Head of caudate nucleus (tissue), 42 donors: ENCODE measurements at regions not wholly inside any gene's neighbourhood (a gene's known extent, or its start where the extent isn't known, plus 50 kb on each side); places are given as distances from the start of the nearest gene placed in this dataset.
"Not testable (repeated sequence)": the region's sequence is repeated elsewhere in the genome, so short reads cannot be mapped to it uniquely, and the experiment has no call there.

Source experiments
- DNase-seq, 42 donors: peaks; one replicate each; pipeline versions ENCODE4 v3.0.0 to v3.0.0-alpha.2; 2020 to 2021; ENCODE audit warnings: mixed read lengths in 7 of 42
- intact Hi-C: fragments of 100-400 bp; cut with DNase I; formaldehyde crosslinking; loops from one replicate; pipeline ENCODE4 v1.15.0; 2022

DNA sequence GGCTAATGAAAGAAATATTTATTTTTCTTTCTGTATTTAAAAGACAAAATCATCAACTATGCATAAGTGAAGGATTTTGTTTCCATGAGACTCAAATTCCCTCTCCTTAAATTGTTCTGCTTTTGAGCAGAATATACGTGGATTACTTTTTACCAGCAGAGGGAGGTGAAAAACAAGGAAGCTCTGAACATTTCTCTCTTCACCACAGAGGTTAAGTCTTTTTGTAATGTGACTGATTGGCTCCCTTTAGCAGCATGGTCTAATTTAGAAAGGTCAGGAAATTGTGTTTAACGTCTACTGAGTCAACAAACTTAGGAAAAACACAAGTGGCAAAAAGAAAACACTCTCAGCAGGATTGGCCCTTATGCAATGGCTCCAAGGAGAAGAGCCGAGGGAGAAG, 55.1 kb upstream of the F9 start:
- DNase-seq = no peak
- intact Hi-C loops = no loop called here

DNA sequence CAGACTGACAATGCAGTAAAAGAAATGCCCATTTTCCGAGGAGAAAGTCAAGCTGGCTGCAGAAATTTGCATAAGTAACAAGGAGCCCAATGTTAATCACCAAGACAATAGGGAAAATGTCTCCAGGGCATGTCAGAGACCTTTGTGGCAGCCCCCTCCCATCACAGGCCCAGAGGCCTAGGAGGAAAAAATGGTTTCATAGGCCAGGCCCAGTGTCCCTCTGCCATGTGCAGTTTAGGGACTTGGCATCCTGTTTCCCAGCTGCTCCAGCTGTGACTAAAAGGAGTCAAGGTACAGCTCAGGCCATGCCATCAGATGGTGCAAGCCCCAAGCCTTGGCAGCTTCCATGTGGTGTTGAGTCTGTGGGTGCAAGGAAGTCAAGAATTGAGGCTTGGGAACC, 68.6 kb upstream of the F9 start:
- intact Hi-C loops = not testable (repeated sequence)

DNA sequence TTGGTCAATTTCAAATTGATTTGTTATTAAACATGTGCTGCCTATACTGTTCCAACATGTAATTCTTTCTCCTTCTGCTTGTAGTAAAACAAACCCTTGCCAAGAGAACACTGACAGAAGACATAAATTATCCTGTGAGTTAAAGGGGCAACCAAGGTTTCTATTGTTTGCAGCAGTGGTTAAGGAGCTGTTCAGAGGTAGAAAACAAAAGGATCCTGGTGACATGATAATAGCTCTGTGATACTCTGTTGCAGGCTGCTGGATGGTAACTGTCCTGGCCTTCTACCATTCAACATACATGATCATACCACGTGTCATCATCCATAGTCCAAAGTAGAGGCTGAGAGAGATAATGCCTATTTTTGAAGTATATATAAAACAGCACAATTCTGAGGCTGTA, 75.8 kb upstream of the F9 start:
- DNase-seq = no peak
- intact Hi-C loops = no loop called here

More for the DNA sequence above, 68.6 kb upstream of the F9 start:
- DNase-seq = not testable (repeated sequence)

DNA sequence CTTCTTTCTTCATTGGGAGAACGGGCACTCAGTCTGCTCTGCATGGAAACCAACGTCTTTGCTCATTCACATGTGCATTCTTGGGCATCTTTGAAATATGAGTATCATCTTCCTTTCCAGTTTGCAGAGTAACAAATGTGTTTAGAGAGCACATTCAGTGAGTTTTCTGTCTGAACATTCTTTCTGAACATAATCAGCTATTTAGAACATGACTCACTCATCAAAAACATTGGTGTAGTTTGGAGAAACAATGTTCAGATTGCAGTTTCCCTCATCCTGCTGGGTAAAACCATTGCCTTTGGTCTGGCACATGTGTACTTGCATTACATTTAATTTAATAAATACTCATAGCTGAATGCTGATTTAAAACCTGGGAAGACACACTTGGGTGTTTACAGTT, 81.5 kb upstream of the F9 start:
- DNase-seq = no peak
- intact Hi-C loops = no loop called here

DNA sequence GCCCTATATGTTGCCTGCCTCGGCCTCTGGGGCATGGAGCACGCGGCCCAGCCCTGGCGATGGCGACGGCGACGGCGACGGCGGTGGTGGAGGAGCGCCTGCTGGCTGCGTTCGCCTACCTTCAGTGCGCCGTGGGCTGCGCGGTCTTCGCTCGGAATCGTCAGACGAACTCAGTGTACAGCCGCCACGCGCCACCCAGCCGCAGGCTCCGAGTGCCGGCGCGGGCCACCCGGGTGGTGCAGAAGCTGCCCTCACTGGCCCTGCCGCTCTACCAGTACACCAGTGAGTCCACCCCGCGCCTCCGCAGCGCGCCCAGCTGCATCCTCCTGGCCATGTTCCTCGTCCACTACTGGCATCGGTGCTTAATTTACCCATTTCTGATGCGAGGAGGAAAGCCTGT, 83.7 kb upstream of the F9 start:
- intact Hi-C loops = no loop called here

DNA sequence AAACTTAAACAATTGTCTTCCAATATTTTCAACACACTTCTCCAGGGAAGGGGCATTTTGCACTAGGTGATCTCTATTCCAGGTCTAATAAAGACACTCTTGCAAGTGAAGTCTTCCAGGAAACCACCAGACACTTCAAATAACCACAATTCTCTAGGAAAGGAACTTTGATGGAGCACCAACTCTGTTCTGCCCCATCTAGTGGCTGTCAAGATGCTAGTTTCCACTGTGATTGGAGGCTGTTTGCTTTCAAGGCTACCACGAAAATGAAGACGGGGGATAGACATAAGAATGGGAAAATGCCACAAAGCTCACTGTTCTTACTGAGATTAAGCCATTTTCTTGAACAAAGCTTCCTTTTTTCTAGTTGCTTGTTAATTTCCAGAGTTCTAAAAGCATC, 100.6 kb upstream of the F9 start:
- DNase-seq = peak in 2 of 42 donors; percentile 4 to 7
- intact Hi-C loops = no loop called here

More for the DNA sequence above, 83.7 kb upstream of the F9 start:
- DNase-seq = no peak

DNA sequence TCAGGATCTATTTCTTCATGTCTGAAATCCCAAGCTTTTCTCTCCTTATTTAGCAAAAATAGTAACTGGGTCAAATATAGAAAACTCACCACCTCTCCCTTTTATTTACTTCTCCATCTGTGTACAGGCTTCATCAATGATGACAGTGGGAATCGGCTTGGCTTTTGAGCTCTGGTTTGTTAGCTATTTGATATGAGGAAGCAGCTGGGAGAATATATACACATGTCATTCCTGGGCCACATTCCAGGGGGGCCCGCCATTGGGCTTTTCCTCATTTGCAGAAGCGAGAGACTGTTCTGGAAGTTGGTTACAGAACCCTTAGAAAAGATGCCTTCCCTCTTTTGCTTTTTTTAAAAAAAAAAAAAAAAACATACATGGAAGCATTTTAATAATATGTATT, 107.4 kb upstream of the F9 start:
- intact Hi-C loops = no loop called here
- no peak for DNase-seq

DNA sequence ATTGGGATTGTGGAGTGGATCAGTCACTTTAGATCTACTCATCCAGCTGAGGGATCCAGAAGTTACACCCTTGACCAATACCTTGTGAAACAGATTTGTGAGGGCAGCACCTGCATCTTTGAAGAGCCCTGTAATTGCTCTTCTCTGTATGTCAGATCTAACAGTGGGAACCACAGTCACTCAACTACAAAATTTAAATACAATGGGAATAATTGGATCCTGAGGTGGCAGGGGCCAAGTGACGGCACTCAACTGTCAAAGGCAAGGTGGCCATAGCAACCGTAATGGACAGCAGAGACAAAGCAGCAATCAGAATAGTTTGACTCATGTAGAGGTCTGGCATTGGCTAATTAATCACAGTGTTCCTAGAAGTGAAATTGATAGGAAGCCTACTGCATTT, 132.3 kb upstream of the F9 start:
- intact Hi-C loops, DNase-seq: not testable (repeated sequence)

DNA sequence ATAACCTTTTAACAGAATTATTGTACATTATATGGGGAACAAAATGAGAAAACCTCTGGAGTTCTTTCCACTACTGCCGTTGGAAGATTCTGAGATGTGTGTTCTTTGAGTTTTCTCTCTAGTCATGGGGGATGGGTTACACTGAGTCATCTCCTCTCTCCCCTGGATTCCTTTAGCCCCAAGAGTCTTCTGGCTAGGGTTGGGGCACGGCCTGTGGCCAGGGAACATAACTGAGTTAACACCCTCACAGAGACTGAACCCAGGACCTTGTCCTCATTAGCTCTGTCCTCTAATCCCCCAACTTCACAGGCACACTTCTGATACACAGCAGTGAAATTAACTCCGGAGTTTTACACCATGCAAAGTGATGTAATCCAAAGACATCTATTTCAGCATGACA, 142.3 kb upstream of the F9 start:
- intact Hi-C loops = no loop called here

DNA sequence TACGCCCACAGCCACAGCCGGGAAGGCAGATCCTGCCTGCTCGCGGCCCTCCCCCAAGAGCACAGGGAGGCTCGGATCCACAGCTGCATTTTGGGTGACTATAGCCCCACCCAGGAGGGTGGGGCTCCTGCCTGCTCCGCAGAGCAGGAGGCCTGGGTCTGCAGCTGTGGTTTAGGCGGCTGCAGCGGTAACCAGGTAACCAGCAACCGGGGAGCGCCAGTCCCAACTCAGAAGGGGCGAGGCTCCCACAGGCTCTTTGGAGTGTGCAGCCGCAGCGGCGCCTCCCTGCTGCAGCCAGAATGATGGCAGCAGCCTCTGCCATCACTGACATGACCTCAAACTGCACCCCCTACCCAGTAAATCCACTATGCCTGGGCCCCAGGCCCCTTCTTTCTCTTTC, 148.0 kb upstream of the F9 start:
- intact Hi-C loops = no loop called here
- no peak for DNase-seq

More for the DNA sequence above, 142.3 kb upstream of the F9 start:
- no peak for DNase-seq

DNA sequence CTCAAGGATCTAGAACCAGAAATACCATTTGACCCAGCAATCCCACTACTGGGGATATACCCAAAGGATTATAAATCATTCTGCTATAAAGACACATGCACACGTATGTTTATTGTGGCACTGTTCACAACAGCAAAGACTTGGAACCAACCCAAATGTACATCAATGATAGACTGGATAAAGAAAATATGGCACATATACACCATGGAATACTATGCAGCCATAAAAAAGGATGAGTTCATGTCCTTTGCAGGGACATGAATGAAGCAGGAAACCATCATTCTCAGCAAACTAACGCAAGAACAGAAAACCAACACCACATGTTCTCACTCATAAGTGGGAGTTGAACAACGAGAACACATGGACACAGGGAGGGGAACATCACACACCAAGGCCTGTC, 154.0 kb upstream of the F9 start:
- DNase-seq, intact Hi-C loops: not testable (repeated sequence)

DNA sequence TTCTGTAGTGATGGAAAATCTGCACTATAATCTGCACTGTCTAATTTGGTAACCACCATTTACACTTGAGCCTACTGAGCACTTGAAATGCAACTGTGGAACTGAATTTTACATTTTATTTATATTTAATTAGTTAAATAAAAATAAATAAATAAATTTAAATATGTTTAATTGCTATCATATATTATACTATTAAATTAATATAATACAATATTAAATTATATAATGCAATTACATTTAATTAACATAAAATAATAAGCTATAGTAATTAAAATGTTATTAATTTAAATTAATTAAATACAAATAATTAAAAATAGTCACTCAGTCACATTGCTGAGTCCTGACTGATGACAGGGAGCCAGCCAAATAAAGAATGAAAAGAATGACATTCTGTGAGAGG, 170.2 kb upstream of the F9 start:
- intact Hi-C loops = no loop called here
- DNase-seq = no peak

DNA sequence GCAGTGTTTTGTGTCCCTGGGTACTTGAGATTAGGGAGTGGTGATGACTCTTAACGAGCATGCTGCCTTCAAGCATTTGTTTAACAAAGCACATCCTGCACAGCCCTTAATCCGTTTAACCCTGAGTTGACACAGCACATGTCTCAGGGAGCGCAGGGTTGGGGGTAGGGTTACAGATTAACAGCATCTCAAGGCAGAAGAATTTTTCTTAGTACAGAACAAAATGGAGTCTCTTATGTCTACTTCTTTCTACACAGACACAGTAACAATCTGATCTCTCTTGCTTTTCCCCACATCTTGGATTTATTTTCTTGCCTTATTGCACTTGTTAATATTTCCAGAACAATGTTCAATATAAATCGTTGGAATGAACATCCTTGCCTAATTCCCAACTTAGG, 187.9 kb upstream of the F9 start:
- DNase-seq, intact Hi-C loops: not testable (repeated sequence)

DNA sequence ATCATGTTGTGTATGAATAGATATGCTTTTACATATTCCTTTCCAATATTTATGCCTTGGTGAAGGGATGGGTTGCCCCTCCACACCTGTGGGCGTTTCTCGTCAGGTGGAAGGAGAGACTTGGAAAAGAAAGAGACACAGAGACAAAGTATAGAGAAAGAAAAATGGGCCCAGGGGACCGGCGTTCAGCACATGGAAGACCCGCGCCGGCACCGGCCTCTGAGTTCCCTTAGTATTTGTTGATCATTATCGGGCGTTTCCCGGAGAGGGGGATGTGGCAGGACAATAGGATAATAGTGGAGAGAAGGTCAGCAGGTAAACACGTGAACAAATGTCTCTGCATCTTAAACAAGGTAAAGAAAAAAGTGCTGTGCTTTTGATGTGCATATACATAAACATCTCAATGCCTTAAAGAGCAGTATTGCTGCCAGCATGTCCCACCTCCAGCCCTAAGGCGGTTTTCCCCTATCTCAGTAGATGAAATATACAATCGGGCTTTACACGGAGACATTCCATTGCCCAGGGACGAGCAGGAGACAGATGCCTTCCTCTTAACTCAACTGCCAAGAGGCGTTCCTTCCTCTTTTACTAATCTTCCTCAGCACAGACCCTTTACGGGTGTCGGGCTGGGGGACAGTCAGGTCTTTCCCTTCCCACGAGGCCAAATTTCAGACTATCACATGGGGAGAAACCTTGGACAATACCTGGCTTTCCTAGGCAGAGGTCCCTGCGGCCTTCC, 188.5 kb upstream of the F9 start:
- DNase-seq, intact Hi-C loops: not testable (repeated sequence)

DNA sequence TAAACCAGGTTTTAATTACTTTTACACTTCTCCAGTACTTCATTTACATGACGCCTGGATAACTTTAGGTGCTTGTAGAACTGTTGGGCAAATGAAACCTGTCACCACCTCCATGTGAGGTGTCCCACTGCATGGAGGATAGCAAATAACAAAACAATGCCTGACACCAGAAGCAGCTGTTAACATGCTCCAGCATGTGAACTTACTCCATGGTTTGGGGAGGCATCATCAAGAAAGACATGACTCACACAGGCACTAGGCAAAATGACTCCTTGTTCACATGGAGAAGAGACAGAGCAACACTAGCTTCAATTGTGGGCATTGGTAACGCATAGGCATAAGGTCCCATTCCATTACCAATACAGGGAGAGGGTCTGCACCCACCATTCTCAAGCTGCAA, 198.1 kb upstream of the F9 start:
- no peak for DNase-seq
- intact Hi-C loops = no loop called here

DNA sequence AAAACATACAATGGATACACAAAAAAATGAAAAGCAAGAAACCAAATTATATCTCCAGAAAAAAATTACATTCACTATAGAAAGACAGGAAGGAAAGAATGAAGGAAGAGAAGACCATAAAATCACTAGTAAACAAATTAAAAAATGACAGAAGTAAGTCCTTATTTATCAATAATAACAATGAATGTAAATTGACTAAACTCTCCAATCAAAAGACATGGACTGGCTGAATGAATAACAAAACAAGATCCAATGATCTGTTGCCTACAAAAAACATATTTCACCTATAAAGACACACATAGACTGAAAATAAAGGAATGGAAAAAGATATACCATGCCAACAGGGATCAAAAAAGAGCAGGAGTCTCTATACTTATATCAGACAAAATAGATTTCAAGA, 203.2 kb upstream of the F9 start:
- no peak for DNase-seq
- intact Hi-C loops = no loop called here

DNA sequence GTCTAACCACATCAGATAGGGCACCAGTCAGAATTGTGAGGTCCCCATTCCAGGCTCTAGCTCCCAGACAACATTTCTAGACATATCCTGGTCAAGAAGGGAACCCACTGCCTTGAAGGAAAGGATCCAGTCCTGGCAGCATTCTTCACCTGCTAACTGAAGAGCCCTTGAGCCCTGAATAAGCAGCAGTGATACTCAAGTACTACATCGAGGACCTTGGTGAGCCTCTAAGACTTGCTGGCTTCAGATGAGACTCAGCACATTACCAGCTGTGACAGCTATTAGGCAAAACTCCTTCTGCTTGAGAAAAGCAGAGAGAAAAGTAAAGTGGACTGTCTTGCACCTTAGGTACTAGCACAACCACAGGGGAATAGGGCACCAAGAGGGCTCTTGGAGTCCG, 205.8 kb upstream of the F9 start:
- no peak for DNase-seq
- intact Hi-C loops = no loop called here

DNA sequence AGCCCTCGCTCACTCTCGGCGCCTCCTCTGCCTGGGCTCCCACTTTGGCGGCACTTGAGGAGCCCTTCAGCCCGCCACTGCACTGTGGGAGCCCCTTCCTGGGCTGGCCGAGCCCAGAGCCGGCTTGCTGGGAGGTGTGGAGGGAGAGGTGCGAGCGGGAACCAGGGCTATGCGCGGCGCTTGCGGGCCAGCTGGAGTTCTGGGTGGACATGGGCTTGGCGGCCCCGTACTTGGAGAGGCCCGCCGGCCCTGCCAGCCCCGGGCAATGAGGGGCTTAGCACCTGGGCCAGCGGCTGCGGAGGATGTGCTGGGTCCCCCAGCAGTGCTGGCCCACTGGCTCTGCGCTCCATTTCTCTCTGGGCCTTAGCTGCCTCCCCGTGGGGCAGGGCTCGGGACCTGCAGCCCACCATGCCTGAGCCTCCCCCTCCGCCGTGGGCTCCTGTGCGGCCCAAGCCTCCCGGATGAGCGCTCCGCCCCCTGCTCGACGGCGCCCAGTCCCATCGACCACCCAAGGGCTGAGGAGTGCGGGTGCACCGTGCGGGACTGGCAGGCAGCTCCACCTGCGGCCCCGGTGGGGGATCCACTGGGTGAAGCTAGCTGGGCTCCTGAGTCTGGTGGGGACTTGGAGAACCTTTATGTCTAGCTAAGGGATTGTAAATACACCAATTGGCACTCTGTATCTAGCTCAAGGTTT, 209.7 kb upstream of the F9 start:
- intact Hi-C loops, DNase-seq: not testable (repeated sequence)

DNA sequence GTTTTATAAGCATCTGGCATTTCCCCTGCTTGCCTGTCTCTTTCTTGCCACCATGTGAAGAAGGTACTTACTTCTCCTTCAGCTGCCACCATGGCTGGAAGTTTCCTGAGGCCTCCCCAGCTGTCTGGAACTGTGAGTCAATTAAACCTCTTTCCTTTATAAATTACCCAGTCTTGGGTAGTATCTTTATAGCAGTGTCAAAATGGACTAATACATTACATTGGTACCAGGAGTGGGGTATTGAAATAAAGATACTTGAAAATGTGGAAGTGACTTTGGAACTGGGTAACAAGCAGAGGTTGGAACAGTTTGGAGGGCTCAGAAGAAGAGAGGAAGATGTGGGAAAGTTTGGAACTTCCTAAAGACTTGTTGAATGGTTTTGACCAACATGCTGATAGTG, 223.9 kb upstream of the F9 start:
- intact Hi-C loops, DNase-seq: not testable (repeated sequence)

DNA sequence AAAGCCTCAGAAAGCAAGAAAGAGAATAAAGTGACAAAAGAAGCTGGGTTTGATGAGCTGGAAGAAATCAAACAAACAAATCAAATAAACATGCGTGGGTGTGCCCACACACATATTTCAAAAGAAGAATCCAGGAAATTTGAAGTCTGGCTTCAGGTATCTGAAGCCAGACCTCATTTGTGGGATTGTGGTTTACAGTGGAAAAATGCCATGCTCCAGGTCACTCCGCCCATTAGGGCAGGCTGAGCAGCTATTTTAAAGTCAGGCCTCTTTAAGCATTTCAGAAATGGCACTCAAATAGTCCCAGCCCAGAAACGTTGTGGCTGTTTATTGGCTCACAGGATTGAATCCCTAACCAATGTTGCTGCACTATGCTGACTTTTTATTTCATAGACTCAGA, 226.1 kb upstream of the F9 start:
- DNase-seq = no peak
- intact Hi-C loops = no loop called here

DNA sequence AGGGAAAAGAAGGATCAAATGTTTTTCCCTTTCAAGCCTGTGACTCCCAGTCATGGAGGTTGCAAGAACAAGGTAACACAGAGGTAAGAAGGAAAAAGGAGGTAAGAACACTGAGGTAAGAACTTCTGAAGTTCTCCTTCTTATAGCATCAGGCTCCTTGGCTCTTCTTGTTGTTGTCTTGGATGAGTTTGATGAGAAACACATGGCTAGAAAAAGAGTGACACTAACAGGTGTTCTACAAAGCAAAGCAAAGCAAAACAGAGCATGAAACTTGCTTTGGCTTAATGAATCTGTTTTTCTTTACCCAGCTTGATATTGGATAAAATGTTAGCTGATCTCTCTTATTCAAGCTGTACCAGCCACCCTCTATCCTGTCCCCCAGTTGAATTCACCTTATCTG, 231.2 kb upstream of the F9 start:
- intact Hi-C loops = no loop called here
- DNase-seq = no peak
